ENCODE measurements at regions not wholly inside any gene's neighbourhood (a gene's known extent, or its start where the extent isn't known, plus 50 kb on each side); places are given as distances from the start of the nearest gene placed in this dataset.

- Histone ChIP-seq H3K27ac (ENCODE audit: insufficient read depth, low read depth, low read length) (no peak overlapping the region), H3K27me3 (ENCODE audit: control insufficient read depth in 2 of 2, insufficient read depth in 2 of 2, low read length in 2 of 2) (no peaks in the 10 kb centered on the region), H2AFZ (ENCODE audit: low read depth, low read length) (no peak overlapping the region), H3K9ac (replicated peaks; ENCODE audit: extremely low read depth, insufficient read depth, low read length) (no peak overlapping the region), H3K79me2 (ENCODE audit: control insufficient read depth, insufficient read depth, low read length) (no peaks in the 10 kb centered on the region), H3K4me1 (ENCODE audit: control insufficient read depth, extremely low read depth, insufficient read depth, low read length) (no peaks in the 10 kb centered on the region), H3K4me2 (ENCODE audit: insufficient read depth, low read length) (no peak overlapping the region), H3K4me3 (replicated peaks in 1 of 3; ENCODE audit: insufficient read depth in 1 of 3, low read depth in 1 of 3, low read length in 3 of 3) (no peak overlapping the region), H4K20me1 (replicated peaks; ENCODE audit: control insufficient read depth, extremely low read depth, insufficient read depth, low read length) (no peaks in the 10 kb centered on the region), H3K9me3 (replicated peaks; ENCODE audit: control insufficient read depth, insufficient read depth, low read length) (peaks cover 5% of the 10 kb centered on the region), H3K36me3 (ENCODE audit: control insufficient read depth in 2 of 2, extremely low read depth in 1 of 2, insufficient read depth in 2 of 2, low read length in 2 of 2) (no peaks in the 10 kb centered on the region), H3K9me1 (replicated peaks; ENCODE audit: control insufficient read depth, extremely low read depth, insufficient read depth, low read length) (no peaks in the 10 kb centered on the region)
- DNase-seq (ENCODE audit: low read depth, low spot score), result no peak
- no peak for TF ChIP-seq POLR2AphosphoS5 (IDR thresholded peaks at IDR 0.05; ENCODE audit: insufficient read depth, low read depth, low read length)
- TF ChIP-seq CTCF (IDR thresholded peaks at IDR 0.05; ENCODE audit: extremely low read depth in 1 of 2, insufficient read depth in 1 of 2, low read depth in 1 of 2, low read length in 2 of 2), result no peak
- TF ChIP-seq EZH2 (IDR thresholded peaks at IDR 0.05; ENCODE audit: borderline replicate concordance, low read depth, low read length, severe bottlenecking), result no peak
- TF ChIP-seq MYC (IDR thresholded peaks at IDR 0.05; ENCODE audit: low read depth, low read length), result no peak
- TF ChIP-seq FOS (IDR thresholded peaks at IDR 0.05; ENCODE audit: borderline replicate concordance, insufficient read depth, low read length), result no peak
- TF ChIP-seq GATA2 (IDR thresholded peaks at IDR 0.05; ENCODE audit: insufficient read depth, insufficient read length, low read depth, low read length), result no peak
- no peak for TF ChIP-seq JUN (IDR thresholded peaks at IDR 0.05; ENCODE audit: borderline replicate concordance, insufficient read depth, insufficient read length, low read depth)
- TF ChIP-seq, protein P1, sequence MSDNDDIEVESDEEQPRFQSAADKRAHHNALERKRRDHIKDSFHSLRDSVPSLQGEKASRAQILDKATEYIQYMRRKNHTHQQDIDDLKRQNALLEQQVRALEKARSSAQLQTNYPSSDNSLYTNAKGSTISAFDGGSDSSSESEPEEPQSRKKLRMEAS (IDR thresholded peaks at IDR 0.05; ENCODE audit: insufficient read depth, insufficient read length), result no peak
- TF ChIP-seq POLR2A (IDR thresholded peaks at IDR 0.05; ENCODE audit: low read depth, low read length), result no peak
- intact Hi-C loops (cut with micrococcal nuclease), result no loop called here
- POLR2A ChIA-PET, result no interaction called here
- no TSS peak for BruUV-seq (replicated peaks)
- no peak for FAIRE-seq
- CTCF ChIA-PET, result no interaction called here
- dilution Hi-C loops (cut with MboI; ENCODE audit: extremely low pct_ligation_motif_present, low sequenced_read_pairs), result no loop called here
These were observed 261.6 kb downstream of the NDUFA10 start for GRCh38 chr2:239763433-239764097.
